ENCODE measurements at regions not wholly inside any gene's neighbourhood (a gene's known extent, or its start where the extent isn't known, plus 50 kb on each side); places are given as distances from the start of the nearest gene placed in this dataset.

- no peak for TF ChIP-seq CTCF (IDR thresholded peaks at IDR 0.05)
- TF ChIP-seq POLR2AphosphoS5 (IDR thresholded peaks at IDR 0.05) = no peak
- no peak for TF ChIP-seq EP300 (IDR thresholded peaks at IDR 0.05)
- no peak for TF ChIP-seq POLR2A (IDR thresholded peaks at IDR 0.05; ENCODE audit: low read depth)
Observed at GRCh38 chr3:76307556-76307955, 522.2 kb upstream of the ZNF717 start.

Data from esophagus muscularis mucosa (tissue), 4 donors.